HL-60 (cell line): ENCODE measurements at regions not wholly inside any gene's neighbourhood (a gene's known extent, or its start where the extent isn't known, plus 50 kb on each side); places are given as distances from the start of the nearest gene placed in this dataset.
"Not testable (repeated sequence)": the region's sequence is repeated elsewhere in the genome, so short reads cannot be mapped to it uniquely, and the experiment has no call there.

Source experiments
- CTCF ChIP-seq: IDR thresholded peaks from one replicate; pipeline ENCODE4 v1.5.1; 2011; ENCODE audit warnings: low read length, control low read depth, inconsistent platforms; ENCODE audit not compliant: insufficient read depth
- GABPA ChIP-seq: IDR thresholded peaks from 2 replicates; pipeline ENCODE4 v1.6.1; 2012; ENCODE audit warnings: low read depth
- POLR2AphosphoS5 ChIP-seq: IDR thresholded peaks from 2 replicates; pipeline ENCODE4 v1.6.1; 2012; ENCODE audit warnings: low read depth
- REST ChIP-seq: IDR thresholded peaks from 2 replicates; pipeline ENCODE4 v1.6.1; 2012; ENCODE audit warnings: low read depth; ENCODE audit not compliant: insufficient replicate concordance
- SPI1 ChIP-seq: IDR thresholded peaks from 2 replicates; pipeline ENCODE4 v1.6.1; 2012; ENCODE audit warnings: low read depth, mild to moderate bottlenecking, borderline replicate concordance

GRCh38 chr16:29233705-29234404, 172.7 kb downstream of the NPIPB11 start:
- not testable (repeated sequence) for TF ChIP-seq POLR2AphosphoS5, CTCF, SPI1, REST, GABPA
